ENCODE measurements at regions not wholly inside any gene's neighbourhood (a gene's known extent, or its start where the extent isn't known, plus 50 kb on each side); places are given as distances from the start of the nearest gene placed in this dataset.

DNA sequence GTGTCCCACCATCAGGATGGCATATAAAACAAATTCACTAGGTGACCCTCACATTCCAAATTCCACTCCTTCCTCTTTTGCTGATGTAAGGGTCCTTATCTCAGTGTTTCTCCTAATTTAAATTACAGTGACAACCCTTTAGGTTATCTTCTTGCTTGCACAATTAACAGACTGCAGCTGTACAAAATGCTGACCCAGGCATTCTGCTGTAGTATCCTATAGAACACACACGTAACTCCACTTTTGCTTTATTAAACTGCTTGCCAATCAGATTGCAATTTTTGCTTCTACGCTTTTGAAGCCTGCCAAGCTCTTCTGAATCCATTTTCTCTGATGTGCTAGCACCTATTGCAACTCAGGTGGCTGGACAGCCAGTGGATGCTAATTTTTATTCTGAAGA lies 950.3 kb downstream of the TFAP2A start:
- H3K27me3 ChIP-seq (ENCODE audit: control insufficient read depth, insufficient read depth, low read length, poor library complexity, severe bottlenecking), result no peaks in the 10 kb centered on the region
- H3K4me3 ChIP-seq (ENCODE audit: low read length), result no peak overlapping the region
- no peaks in the 10 kb centered on the region for H3K36me3 ChIP-seq (ENCODE audit: control insufficient read depth, insufficient read depth, low read length)
- no peak overlapping the region for H3K27ac ChIP-seq (ENCODE audit: low read depth, low read length)
- peaks cover 21% of the 10 kb centered on the region for H3K27me3 Mint-ChIP-seq (ENCODE audit: insufficient read depth)
- H3K9me3 ChIP-seq (ENCODE audit: control insufficient read depth, low read length), result peaks cover 4% of the 10 kb centered on the region
- WGBS, 2 experiments (ENCODE audit: insufficient coverage in 1 of 2, insufficient read length in 1 of 2), result 87 to 95% methylated on average over 2 of the region's 2 CpGs
- peaks cover 5% of the 10 kb centered on the region for H3K9me3 Mint-ChIP-seq
- TF ChIP-seq, protein P1, sequence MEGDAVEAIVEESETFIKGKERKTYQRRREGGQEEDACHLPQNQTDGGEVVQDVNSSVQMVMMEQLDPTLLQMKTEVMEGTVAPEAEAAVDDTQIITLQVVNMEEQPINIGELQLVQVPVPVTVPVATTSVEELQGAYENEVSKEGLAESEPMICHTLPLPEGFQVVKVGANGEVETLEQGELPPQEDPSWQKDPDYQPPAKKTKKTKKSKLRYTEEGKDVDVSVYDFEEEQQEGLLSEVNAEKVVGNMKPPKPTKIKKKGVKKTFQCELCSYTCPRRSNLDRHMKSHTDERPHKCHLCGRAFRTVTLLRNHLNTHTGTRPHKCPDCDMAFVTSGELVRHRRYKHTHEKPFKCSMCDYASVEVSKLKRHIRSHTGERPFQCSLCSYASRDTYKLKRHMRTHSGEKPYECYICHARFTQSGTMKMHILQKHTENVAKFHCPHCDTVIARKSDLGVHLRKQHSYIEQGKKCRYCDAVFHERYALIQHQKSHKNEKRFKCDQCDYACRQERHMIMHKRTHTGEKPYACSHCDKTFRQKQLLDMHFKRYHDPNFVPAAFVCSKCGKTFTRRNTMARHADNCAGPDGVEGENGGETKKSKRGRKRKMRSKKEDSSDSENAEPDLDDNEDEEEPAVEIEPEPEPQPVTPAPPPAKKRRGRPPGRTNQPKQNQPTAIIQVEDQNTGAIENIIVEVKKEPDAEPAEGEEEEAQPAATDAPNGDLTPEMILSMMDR (conservative IDR thresholded peaks at IDR 0.05), result no peak
- H3K9ac ChIP-seq (ENCODE audit: extremely low read depth, low read length, poor library complexity, severe bottlenecking), result no peak overlapping the region
- no peak for DNase-seq
- H3K4me1 ChIP-seq (ENCODE audit: control insufficient read depth, insufficient read depth, low read length), result no peaks in the 10 kb centered on the region
- H3K4me3 Mint-ChIP-seq, result no peak overlapping the region
- peaks cover 12% of the 10 kb centered on the region for H3K4me1 Mint-ChIP-seq
- H3K27ac Mint-ChIP-seq, result no peak overlapping the region
- H3K36me3 Mint-ChIP-seq (ENCODE audit: low read depth), result peaks cover 2% of the 10 kb centered on the region

- Histone ChIP-seq H3K4me3 (ENCODE audit: low read length) (no peak overlapping the region), H3K4me1 (ENCODE audit: control insufficient read depth, insufficient read depth, low read length) (no peaks in the 10 kb centered on the region), H3K9me3 (ENCODE audit: control insufficient read depth, low read length) (peaks cover 4% of the 10 kb centered on the region), H3K27me3 (ENCODE audit: control insufficient read depth, insufficient read depth, low read length, poor library complexity, severe bottlenecking) (no peaks in the 10 kb centered on the region), H3K27ac (ENCODE audit: low read depth, low read length) (no peak overlapping the region), H3K9ac (ENCODE audit: extremely low read depth, low read length, poor library complexity, severe bottlenecking) (no peak overlapping the region), H3K36me3 (ENCODE audit: control insufficient read depth, insufficient read depth, low read length) (no peaks in the 10 kb centered on the region)
- H3K27me3 Mint-ChIP-seq (ENCODE audit: insufficient read depth), result peaks cover 21% of the 10 kb centered on the region
- DNase-seq, result no peak
- peaks cover 2% of the 10 kb centered on the region for H3K36me3 Mint-ChIP-seq (ENCODE audit: low read depth)
- peaks cover 5% of the 10 kb centered on the region for H3K9me3 Mint-ChIP-seq
- H3K4me3 Mint-ChIP-seq, result no peak overlapping the region
- 96 to 100% methylated on average over 1 to 4 of the region's 4 CpGs for WGBS, 2 experiments (ENCODE audit: insufficient coverage in 1 of 2, insufficient read length in 1 of 2)
- H3K27ac Mint-ChIP-seq, result no peak overlapping the region
- TF ChIP-seq, protein P1 (conservative IDR thresholded peaks at IDR 0.05), result no peak
- peaks cover 20% of the 10 kb centered on the region for H3K4me1 Mint-ChIP-seq
These were observed 951.6 kb downstream of the TFAP2A start for GRCh38 chr6:9463311-9463710.

GRCh38 chr6:9461188-9461587 lies 953.7 kb downstream of the TFAP2A start:
- H3K27ac ChIP-seq (ENCODE audit: low read depth, low read length), result no peak overlapping the region
- Mint-ChIP-seq H3K36me3 (ENCODE audit: low read depth) (peaks cover 2% of the 10 kb centered on the region), H3K27me3 (ENCODE audit: insufficient read depth) (peaks cover 17% of the 10 kb centered on the region), H3K4me3 (no peak overlapping the region), H3K4me1 (peaks cover 35% of the 10 kb centered on the region), H3K9me3 (peaks cover 5% of the 10 kb centered on the region), H3K27ac (no peak overlapping the region)
- no peak overlapping the region for H3K4me3 ChIP-seq (ENCODE audit: low read length)
- H3K9me3 ChIP-seq (ENCODE audit: control insufficient read depth, low read length), result peaks cover 4% of the 10 kb centered on the region
- H3K36me3 ChIP-seq (ENCODE audit: control insufficient read depth, insufficient read depth, low read length), result no peaks in the 10 kb centered on the region
- H3K4me1 ChIP-seq (ENCODE audit: control insufficient read depth, insufficient read depth, low read length), result no peaks in the 10 kb centered on the region
- WGBS, 2 experiments (ENCODE audit: insufficient coverage in 1 of 2, insufficient read length in 1 of 2), result 94 to 96% methylated on average over 3 of the region's 3 CpGs
- no peak overlapping the region for H3K9ac ChIP-seq (ENCODE audit: extremely low read depth, low read length, poor library complexity, severe bottlenecking)
- H3K27me3 ChIP-seq (ENCODE audit: control insufficient read depth, insufficient read depth, low read length, poor library complexity, severe bottlenecking), result no peaks in the 10 kb centered on the region
- DNase-seq, result no peak
- TF ChIP-seq, protein P1 (conservative IDR thresholded peaks at IDR 0.05), result no peak

All from endodermal cell (in vitro differentiated cells).